ENCODE measurements at regions not wholly inside any gene's neighbourhood (a gene's known extent, or its start where the extent isn't known, plus 50 kb on each side); places are given as distances from the start of the nearest gene placed in this dataset.
"Not testable (repeated sequence)": the region's sequence is repeated elsewhere in the genome, so short reads cannot be mapped to it uniquely, and the experiment has no call there.

DNA sequence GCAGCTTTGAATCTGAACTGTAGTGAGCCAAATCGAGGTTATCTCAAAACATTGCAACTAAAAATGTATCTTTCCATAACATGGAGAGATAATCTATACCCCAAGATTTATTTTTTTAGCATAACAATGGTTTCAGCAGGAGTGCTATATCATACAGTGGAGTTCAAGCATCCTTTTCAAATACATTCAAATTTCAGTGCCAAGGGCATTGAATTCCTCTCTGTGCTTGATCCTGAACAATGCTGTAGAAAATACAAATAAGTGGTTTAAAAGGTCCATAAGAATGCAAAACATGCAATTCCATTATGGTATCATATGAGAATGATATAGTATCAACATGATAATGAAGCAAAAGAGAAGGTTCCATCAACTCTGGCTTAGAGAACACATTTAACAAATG, 201.7 kb downstream of the TXNL1 start:
- no peak for DNase-seq

DNA sequence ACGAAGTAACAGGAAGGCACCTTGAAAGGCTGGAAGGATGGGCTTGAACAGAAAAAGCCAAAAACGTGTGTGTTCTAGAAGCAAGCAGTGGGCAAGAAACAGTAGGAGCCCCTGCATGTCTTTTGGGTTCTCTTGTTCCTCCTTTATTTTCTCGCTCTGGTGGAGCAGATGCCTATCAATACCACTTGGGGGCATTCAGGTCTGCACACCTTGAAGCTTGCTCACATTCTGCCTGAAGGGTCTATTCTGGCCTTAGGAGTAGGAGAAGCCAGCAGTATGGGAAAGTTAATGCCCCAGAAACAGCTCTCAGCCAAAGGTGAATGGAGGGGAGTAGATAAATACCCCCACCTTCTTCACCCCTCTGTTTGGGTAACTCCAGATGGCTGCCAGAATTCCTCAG, 204.5 kb downstream of the TXNL1 start:
- no peak for DNase-seq

- DNase-seq = no peak
Measured at GRCh38 chr18:56431551-56431950, 206.8 kb downstream of the TXNL1 start.

- no peak for DNase-seq
Measured at GRCh38 chr18:56423626-56424025, 214.8 kb downstream of the TXNL1 start.

DNA sequence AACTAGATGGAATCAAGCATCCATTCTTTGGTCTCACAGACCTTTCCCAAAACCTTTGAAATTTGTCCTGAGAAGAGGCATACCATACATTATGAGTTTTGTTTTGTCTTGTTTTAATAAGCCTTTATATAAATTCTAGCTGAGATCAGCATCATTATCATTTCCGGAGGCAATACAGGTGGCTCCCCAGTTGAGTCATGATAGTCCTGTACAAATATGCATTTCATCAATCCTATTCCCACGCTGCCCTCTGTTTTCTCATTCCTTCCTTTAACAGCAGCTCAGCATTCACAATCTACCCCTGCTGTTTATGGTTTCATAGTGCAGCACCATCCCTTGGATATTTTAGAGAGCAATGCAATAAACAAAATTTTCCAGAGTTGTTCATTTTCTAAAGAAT, 216.7 kb downstream of the TXNL1 start:
- no peak for DNase-seq

DNA sequence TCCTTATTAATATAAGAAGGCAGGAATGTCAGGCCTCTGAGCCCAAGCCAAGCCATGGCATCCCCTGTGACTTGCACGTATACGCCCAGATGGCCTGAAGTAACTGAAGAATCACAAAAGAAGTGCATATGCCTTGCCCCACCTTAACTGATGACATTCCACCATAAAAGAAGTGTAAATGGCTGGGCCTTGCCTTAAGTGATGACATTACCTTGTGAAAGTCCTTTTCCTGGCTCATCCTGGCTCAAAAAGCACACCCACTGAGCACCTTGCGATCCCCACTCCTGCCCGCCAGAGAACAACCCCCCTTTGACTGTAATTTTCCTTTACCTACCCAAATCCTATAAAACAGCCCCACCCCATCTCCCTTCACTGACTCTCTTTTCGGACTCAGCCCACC, 217.5 kb downstream of the TXNL1 start:
- DNase-seq = not testable (repeated sequence)

DNA sequence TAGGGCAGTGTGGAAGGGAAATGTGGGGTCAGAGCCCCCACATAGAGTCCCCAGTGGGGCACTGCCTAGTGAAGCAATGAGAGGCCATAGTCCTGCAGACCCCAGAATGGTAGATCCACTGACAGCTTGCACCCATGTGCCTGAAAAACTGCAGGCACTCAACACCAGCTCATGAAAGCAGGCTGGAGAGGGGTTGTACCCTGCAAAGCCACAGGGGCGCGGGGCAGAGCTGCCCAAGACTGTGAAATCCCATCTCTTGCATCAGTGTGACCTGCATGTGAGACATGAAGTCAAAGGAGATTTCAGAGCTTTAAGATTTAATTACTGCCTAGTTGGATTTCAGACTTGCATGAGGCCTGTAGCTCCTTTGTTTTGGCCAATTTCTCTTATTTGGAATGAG, 224.0 kb downstream of the TXNL1 start:
- DNase-seq = no peak

- no peak for DNase-seq
Measured at GRCh38 chr18:56413862-56414261, 224.5 kb downstream of the TXNL1 start.

- DNase-seq = no peak
Measured at GRCh38 chr18:56412951-56413350, 225.4 kb downstream of the TXNL1 start.

GRCh38 chr18:56409736-56410135, 228.7 kb downstream of the TXNL1 start:
- no peak for DNase-seq

DNA sequence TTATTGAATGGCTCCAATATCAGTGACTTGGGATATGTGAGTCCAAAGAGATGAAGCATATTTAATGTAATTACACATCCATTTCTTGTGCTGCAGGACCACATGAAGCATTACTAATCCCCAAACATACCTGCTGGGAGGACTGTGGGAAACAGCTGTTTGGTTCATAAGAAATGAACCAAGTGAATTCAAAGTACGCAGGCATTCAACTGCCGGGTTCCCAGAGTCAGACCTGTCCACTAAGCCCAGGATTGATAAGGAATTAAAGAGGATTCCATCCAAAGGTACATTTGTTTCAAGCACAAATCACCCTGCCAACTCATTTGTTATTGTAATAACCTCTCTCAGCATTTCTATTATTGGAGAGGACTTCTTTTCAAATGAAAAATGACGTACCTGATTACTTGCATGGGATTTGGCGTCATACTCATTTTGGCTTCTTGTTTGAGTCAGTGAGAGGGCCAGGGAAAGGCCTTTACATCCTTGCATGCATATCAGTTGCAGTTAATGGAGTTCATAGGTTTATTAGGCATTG, 230.7 kb downstream of the TXNL1 start:
- no peak for DNase-seq

DNA sequence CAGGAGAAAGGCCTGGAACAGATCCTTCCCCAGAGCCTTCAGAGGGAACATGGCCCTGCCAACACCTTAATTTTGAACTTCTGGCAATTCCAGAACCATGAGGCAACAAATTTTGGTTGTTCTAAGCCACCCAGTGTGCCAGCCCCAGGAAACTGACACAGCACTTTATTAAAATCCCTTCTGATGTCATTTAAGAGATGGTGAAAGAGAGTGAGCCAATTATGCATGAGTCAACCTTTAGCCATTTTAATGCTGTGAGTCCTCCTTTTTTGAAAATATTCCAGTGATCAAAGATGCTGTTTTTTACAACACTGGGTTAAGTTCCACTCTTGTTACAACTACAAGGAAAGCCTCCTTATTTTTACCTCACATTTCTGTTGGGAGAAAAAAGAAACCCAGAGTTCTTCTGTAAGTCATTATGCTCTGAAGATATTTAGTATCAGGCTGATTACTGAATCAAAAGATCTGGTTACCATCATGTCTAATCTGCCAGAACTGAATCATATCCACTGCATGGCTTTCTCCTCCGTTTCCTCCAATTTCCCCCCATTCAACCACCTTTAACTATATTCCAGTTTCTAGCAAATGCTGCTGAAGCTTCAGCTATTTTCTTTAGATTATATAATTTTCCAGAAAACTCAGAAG, 235.4 kb downstream of the TXNL1 start:
- no peak for DNase-seq

- no peak for DNase-seq
Measured at GRCh38 chr18:56393870-56394269, 244.5 kb downstream of the TXNL1 start.

- no peak for DNase-seq
Measured at GRCh38 chr18:56391931-56392590, 246.3 kb downstream of the TXNL1 start.

DNA sequence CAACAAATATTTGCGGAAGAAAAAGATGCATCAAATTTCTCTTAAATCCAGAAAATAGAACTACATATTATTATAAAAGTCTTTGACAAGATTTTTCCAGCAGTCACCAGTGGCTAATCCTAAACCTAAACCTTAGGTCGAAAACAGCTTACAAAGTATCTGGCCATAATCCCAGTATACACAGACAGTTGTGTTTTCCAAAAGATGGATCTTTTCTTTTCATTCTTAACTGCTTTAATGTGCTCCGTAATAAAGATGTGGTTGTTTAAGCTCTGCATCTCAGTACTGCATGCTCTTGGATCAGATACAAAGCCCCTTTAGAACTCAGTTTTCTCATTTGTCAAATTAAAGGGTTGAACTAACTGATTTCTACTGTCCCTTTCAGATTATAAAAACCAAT, 247.8 kb downstream of the TXNL1 start:
- DNase-seq = no peak

- no peak for DNase-seq
Measured at GRCh38 chr18:56389190-56389589, 249.2 kb downstream of the TXNL1 start.

GRCh38 chr18:56388571-56388970, 249.8 kb downstream of the TXNL1 start:
- DNase-seq = no peak

GRCh38 chr18:56386856-56387255, 251.5 kb downstream of the TXNL1 start:
- DNase-seq = no peak

DNA sequence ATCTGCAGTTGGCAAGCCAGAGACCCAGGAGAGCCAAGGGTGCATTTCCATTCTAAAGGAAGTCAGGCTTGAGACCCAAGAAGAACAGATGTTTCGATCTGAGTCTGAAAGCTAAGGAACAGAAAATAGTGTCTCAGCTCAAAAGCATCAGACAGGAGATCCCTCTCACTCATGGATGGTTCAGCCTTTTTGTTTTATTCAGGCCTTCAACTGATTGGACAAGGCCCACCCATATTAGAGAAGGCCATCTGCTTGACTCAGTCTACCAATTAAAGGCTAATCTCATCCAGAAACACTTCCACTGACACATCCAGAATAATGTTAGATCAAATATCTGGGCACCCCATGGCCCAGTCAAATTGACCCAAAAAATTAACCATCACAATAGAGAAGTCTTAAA, 255.0 kb downstream of the TXNL1 start:
- no peak for DNase-seq

DNA sequence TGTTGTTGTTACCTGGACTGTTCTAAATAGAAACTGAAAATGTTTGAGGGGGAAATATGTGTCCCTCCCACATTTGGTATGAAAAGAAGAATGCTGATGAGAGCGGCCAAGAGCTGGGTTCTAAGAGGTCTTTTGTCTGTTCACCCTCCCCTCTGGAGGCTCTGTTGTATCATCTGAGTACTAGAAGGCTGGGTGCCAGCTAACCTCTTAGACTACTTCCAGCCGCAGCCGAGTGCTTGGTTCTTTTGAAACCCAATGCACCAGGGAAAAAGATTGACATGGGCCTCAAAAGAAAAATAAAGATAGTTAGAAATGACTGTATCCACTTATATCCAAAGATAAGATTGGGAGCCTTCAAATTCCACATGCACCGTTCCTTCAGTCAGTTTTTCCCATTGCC, 255.9 kb downstream of the TXNL1 start:
- no peak for DNase-seq

- no peak for DNase-seq
Measured at GRCh38 chr18:56381196-56381595, 257.2 kb downstream of the TXNL1 start.

- DNase-seq = no peak
Measured at GRCh38 chr18:56380685-56381084, 257.7 kb downstream of the TXNL1 start.

DNA sequence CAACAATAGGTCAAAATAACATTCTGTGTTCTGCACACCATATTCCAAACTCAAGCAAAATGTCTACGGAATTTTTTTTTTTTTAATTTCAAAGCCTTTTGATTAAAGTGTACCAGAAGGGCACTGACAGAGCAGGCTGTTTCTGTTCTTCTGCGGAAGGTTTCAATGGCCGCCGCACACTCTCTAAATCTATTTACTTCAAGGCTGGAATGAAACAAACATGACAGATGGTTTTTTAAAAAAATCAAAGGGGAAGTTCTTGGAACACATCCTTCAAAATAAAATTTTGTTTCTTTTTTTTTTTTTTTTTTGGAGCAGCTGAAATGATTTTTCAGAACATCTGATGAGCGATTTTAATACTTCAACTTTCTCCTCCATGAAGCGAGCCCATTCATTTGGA, 259.1 kb downstream of the TXNL1 start:
- DNase-seq = no peak

DNA sequence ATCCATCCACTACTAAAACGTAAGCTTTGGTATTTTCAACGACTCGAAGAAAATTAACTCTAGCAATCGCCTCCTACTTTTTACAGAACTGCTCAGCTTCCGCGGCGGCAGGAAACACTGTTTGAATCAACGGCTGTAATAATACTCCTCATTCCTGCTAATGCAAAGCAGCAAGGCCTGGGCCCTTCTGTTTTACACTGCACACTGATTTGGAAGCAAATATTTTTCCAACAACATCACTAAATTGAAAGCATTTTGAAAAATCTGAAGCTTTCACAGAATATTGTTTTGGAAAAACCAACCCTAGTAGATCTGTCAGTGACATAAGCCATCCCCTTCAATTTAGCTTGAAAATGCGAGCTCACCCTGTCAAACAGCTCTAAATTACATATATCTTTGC, 261.2 kb downstream of the TXNL1 start:
- no peak for DNase-seq

Data from NCI-H146 (cell line).